ENCODE measurements at regions not wholly inside any gene's neighbourhood (a gene's known extent, or its start where the extent isn't known, plus 50 kb on each side); places are given as distances from the start of the nearest gene placed in this dataset.

GRCh38 chr18:64219517-64219916 lies 70.6 kb upstream of the LINC00305 start:
- no peaks in the 10 kb centered on the region for H3K27me3 ChIP-seq (ENCODE audit: insufficient read depth, poor library complexity, severe bottlenecking)
- H3K27ac ChIP-seq (replicated peaks) = no peak overlapping the region
- DNase-seq (ENCODE audit: low read depth in 1 of 2, low spot score in 1 of 2) = no peak
- H3K4me3 ChIP-seq (replicated peaks; ENCODE audit: insufficient read depth, low read length) = no peak overlapping the region
- TF ChIP-seq POLR2AphosphoS5 (IDR thresholded peaks at IDR 0.05; ENCODE audit: low read depth) (no peak), REST (IDR thresholded peaks at IDR 0.05; ENCODE audit: insufficient replicate concordance, low read depth) (no peak), GABPA (IDR thresholded peaks at IDR 0.05; ENCODE audit: low read depth) (no peak), SPI1 (IDR thresholded peaks at IDR 0.05; ENCODE audit: borderline replicate concordance, low read depth) (no peak), CTCF (IDR thresholded peaks at IDR 0.05; ENCODE audit: insufficient read depth, low read length) (no peak)

DNA sequence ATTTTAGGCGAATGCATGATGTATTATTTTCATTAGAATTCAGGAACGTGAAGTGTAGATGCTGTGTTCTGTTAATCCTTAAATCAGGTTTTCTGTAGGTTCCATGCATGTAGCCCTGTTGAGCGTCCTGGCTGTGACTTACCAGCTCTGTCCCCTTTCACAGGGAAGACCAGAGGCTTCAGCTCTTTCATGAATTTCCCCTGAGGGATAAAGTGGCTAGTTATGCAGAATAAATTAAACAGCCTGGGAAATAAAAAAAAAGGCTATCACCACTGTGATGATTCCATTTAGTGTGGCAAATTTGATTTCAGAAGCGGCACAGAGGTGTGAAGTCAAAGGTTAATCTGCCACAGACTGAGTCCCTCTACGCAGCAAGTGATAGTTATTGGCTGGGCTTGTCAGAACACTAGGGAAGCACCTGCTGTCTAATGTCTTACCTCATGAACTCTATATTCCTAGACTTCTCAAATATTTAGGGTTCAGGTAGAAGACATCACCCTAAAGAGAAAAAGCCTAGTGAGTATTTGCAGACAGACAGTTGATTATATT lies 61.6 kb upstream of the LINC00305 start:
- H3K27me3 ChIP-seq (ENCODE audit: insufficient read depth, poor library complexity, severe bottlenecking) = no peaks in the 10 kb centered on the region
- TF ChIP-seq CTCF (IDR thresholded peaks at IDR 0.05; ENCODE audit: insufficient read depth, low read length) (no peak), REST (IDR thresholded peaks at IDR 0.05; ENCODE audit: insufficient replicate concordance, low read depth) (no peak), GABPA (IDR thresholded peaks at IDR 0.05; ENCODE audit: low read depth) (no peak), SPI1 (IDR thresholded peaks at IDR 0.05; ENCODE audit: borderline replicate concordance, low read depth) (no peak), POLR2AphosphoS5 (IDR thresholded peaks at IDR 0.05; ENCODE audit: low read depth) (no peak)
- H3K4me3 ChIP-seq (replicated peaks; ENCODE audit: insufficient read depth, low read length) = no peak overlapping the region
- DNase-seq (ENCODE audit: low read depth in 1 of 2, low spot score in 1 of 2) = no peak
- no peak overlapping the region for H3K27ac ChIP-seq (replicated peaks)

GRCh38 chr18:64208516-64208915 lies 59.6 kb upstream of the LINC00305 start:
- Histone ChIP-seq H3K27ac (replicated peaks) (no peak overlapping the region), H3K27me3 (ENCODE audit: insufficient read depth, poor library complexity, severe bottlenecking) (no peaks in the 10 kb centered on the region), H3K4me3 (replicated peaks; ENCODE audit: insufficient read depth, low read length) (no peak overlapping the region)
- TF ChIP-seq GABPA (IDR thresholded peaks at IDR 0.05; ENCODE audit: low read depth) (no peak), CTCF (IDR thresholded peaks at IDR 0.05; ENCODE audit: insufficient read depth, low read length) (no peak), REST (IDR thresholded peaks at IDR 0.05; ENCODE audit: insufficient replicate concordance, low read depth) (no peak), SPI1 (IDR thresholded peaks at IDR 0.05; ENCODE audit: borderline replicate concordance, low read depth) (no peak), POLR2AphosphoS5 (IDR thresholded peaks at IDR 0.05; ENCODE audit: low read depth) (no peak)
- no peak for DNase-seq (ENCODE audit: low read depth in 1 of 2, low spot score in 1 of 2)
